ENCODE measurements at regions not wholly inside any gene's neighbourhood (a gene's known extent, or its start where the extent isn't known, plus 50 kb on each side); places are given as distances from the start of the nearest gene placed in this dataset.

DNA sequence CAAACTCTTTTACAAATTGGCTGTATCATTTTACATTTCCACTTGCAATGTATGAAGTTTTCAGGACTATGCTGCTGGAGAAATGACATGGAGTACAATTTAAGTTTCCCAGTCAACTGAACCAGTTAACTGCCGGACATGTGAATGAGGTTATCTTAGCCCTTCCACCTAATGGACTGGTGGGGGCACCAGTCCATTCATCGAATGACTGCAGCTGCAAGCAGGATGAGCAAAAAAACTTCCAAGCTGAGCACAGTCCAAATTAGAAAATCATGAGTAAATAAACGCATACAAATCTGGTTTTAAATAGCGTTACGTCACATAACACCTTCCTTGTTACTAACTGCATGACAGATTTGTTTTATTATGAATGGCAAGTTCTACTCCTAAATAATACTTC lies 1131.5 kb downstream of the PCDH18 start:
- DNase-seq (ENCODE audit: low read depth), result no peak

DNA sequence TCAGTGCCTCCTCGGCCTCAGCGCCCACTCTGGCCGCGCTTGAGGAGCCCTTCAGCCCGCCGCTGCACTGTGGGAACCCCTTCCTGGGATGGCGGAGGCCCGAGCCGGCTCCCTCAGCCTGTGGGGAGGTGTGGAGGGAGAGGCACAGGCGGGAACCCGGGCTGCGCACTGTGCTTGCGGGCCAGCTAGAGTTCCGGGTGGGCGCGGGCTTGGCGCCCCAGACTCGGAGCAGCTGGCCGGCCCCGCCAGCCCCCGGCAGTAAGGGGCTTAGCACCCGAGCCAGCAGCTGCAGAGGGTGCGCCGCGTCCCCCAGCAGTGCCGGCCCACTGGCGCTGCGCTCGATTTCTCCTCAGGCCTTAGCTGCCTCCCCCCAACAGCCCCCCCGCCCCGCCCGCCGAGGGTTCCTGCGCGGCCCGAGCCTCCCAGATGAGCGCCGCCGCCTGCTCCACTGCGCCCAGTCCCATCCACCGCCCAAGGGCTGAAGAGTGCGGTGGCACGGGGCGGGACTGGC lies 1137.0 kb downstream of the PCDH18 start:
- no peak for DNase-seq (ENCODE audit: low read depth)

DNA sequence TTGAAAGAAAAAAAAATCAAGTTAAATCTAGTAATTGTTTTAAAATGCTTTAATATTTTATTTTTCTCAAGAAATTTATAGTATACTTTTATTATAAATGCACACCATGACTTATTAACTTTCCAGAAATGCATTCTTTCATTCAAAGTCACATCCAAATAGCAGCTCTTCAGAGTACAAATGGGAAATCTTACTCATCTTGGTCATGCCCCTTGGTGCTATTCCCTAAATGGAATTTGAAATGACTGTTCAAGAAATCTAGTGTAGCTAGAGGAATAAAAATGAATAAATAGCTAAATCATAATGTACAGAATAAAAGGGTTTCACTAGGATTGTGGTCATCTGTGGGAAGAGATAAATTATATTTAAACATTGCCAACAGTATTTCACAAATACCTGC lies 1139.7 kb downstream of the PCDH18 start:
- DNase-seq (ENCODE audit: low read depth), result no peak

DNA sequence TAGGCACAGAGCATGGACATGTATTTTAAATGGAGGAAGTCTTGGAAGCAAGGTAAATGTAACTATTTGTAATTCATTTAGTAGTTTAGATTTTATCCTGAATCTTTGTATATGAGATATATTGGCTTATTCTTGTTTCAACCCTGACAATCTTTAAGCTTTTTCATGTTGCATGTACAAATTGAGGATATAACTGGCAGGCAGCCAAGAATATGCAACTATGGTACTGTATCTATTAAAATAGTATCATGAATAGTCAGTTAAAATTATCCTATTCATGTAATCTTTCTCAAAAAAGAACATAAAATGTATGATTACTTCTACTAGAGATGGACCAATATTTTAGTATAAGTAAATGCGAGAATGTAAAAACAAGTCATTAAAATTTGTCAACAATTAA lies 1141.5 kb downstream of the PCDH18 start:
- no peak for DNase-seq (ENCODE audit: low read depth)

DNA sequence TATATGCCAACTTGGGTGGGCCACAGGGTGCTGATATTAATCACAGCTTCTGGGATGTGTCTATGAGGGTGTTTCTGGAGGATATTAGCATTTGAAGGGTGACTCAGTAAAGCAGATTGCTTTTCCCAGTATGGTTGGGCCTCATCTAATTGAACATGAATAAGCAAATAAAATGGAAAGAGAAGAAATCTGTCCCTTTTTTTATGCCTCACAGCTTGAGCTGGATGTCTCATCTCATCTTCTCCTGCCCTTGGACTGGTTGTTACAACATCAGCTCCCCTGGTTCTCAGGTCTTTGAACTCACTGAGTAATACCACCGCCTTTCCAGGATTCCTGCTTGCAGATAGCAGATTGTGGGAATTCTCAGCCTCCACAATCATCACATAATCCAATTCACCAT lies 1149.2 kb downstream of the PCDH18 start:
- DNase-seq (ENCODE audit: low read depth), result no peak

DNA sequence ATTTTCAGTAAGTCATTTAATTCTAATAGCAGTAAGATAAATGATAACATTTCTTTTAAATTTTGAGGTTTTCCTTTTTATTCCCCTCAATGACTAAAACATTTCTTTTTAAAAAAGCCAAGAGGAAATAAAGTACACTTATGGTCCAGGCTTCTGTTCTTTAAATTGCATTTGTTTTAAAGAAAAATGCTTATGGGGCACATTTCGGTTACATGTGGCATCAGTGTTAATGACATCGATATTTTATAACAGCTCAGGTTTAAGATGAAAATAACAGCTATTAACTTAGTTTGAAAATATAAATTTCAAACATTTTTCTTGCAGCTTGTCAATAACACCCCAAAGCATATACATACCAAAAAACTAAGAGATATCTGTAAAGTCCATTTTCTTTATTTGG lies 1161.1 kb downstream of the PCDH18 start:
- no peak for DNase-seq (ENCODE audit: low read depth)

DNA sequence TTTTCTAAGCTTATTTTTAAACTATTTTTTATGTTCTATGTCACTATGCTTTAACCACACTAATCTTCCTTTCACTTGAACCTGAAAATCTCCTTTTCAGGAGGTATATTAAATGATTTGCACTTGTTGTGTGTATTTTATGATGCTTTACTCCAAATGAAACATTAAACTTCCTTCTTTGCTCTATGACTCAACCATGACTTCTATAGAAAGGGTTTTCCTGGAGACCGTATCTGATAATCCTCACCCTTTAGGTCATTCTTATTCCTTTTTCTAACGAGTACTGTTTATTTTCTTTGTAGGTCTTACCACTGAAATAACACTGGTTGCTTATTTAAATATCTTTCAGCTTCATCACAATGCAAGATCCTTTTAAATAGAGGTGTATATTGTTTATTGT lies 1163.2 kb downstream of the PCDH18 start:
- no peak for DNase-seq (ENCODE audit: low read depth)

DNA sequence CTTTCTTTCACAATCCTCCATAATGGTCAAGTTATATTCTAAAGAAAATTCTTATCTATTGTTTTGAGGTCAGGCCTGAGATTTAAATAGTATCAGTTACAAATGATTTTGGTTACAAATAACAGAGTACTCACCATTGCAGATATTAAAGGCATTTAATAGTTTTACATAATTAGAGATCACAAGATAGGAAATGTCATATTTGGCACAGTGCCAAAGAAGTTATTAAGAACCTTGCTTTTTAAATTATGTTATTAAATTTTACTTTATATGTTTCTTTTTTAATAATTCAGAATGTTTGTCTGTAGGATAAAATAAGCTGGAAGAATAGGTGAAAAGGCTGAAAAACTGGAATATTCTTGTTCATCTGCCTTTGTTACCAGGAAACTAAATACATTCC lies 1174.7 kb downstream of the PCDH18 start:
- DNase-seq (ENCODE audit: low read depth), result no peak

DNA sequence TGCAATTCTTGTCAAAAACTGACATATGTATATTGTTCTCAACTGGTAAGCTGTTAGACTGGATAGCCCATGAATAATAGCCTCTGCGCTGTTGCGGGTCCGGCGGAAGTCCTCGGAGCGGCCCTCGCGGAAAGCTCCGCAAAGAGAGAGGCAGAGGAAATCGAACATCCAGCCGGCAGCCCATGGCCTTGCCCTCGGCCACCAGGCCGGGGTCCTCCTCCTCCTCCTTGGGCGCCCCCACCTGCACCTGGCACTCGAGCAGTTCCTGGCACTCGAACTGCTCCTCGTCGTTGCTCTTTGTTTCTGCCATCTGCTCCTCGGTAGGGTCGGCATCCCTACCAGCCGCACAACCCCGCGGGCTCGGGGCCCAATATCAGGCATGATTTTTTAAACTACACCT lies 1176.3 kb downstream of the PCDH18 start:
- no peak for DNase-seq (ENCODE audit: low read depth)

DNA sequence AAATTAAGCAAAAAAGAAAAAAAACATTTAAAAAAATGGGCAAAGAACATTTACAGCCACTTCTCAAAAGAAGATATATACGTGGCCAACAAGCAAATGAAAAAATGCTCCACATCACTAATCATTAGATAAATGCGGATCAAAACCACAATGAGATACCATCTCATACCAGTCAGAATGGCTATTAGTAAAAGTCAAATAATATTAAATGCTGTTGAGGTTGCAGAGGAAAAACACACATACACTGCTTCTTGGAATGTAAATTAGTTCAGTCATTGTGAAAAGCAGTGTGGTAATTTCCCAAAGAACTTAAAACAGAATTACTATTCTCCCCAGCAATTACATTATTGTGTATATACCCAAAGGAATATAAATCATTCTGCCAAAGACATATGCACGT lies 1189.0 kb downstream of the PCDH18 start:
- DNase-seq (ENCODE audit: low read depth), result no peak

DNA sequence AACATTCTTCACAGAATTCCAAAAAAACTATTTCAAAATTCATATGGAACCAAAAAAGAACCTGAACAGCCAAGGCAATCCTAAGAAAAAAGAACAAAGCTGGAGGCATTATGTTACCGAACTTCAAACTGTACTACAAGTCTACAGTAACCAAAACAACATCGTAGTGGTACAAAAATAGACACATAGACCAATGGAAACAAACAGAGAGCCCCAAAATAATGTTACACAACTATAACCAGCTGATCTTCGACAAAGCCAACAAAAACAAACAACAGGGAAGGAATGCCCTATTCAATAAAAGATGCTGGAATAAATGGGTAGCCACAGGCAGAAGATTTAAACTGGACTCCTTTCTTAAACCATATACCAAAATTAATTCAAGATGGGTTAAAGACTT lies 1189.6 kb downstream of the PCDH18 start:
- DNase-seq (ENCODE audit: low read depth), result no peak

DNA sequence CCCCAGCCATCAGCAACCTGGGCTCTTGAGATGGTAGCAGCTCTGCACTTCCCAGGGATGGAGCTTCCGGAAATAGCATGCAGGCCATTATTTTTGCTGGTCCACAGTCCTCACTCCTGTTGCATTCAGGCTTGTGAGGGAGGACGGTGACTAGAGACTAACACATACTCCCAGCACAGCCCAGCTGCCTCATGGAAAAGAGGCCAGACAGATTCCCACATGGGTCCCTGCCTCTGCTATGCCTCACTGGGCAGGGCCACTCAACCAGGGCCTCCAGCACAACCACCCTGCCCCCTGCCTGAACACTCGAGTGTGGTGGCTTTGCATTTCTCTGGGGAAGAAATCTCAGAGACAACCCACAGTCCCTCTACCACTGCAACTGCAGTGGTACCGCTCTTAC lies 1195.1 kb downstream of the PCDH18 start:
- no peak for DNase-seq (ENCODE audit: low read depth)

DNA sequence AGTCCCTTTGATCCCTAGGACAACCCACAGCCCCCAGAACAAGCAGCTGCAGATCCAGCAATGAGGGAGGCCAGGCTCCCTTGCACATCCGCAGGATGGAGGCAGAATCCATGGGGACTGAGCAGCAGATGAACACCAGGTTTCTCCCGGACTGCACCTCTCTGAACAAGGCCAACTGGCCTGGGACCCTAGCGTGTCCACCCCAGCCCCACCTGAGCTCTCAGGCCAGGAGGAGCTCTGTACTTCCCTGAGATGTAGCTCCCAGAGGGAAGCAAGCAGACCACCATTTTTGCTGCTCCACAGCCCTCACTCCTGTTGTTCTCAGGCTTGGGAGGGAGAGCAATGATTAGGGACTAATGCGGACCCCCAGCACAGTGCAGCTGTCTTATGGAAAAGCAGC lies 1195.8 kb downstream of the PCDH18 start:
- DNase-seq (ENCODE audit: low read depth), result no peak

DNA sequence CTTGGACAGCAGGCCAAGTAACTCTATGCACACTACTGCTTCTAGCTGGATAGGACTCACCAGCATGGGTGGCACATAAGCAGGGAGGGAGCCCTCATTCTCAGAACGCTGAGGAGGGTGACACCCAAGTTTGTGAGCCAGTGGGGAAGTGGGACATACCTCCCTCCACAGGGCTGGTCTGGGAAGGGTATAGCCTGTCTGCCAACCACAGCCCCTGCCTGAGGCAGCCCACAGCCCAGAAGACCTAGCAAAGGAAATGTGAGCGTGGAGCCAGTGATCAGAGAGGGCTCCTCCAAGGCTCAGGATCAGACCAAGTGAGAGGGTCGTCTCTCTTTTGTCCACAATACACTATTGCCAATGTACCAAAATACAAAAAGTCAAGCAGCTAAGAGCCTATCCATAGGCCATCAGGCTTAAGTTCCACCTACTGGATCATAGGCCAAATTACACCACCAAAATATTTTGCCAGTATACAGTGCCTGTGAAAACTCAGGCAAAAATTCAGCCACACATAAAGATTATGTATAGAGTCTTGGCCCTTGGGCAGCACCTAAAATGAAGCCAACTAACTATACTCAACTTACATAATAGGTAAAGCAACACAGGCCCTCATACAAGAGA lies 1203.1 kb downstream of the PCDH18 start:
- no peak for DNase-seq (ENCODE audit: low read depth)

DNA sequence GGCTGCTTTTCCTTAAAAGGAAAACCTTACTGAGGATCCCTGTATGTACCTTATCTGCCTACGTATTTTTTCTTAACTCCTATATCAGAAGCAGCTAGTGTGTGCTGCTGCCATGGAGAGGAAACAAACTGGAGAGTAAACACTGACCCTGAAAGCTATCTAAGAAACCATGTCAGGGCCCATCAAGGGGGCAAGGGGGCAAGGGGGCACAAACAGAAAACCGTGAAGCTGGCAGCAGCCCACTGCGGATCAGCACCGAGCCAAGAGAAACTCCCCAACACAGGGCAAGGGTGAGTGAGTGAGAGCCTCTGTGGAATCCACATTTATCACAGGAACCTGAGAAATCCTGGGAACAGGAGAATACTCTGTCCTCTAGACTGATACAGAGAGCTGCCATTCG lies 1204.2 kb downstream of the PCDH18 start:
- no peak for DNase-seq (ENCODE audit: low read depth)

DNA sequence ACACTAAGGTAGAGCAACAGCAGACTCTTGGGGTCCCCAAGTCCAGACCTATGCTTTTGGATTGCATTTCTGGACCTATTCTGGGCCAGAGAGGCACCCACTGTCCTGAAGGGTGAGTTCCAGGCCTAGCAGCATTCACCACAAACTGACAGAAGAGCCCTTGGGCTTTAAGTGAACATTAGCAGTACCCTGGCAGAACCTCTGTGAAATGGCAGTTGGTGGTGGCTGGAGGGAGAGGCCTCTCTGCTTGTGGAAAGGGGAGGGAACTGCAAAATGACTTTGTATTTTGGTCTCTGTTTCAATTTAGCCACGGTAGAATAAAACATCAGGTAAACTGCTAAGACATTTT lies 1211.9 kb downstream of the PCDH18 start:
- DNase-seq (ENCODE audit: low read depth), result no peak

DNA sequence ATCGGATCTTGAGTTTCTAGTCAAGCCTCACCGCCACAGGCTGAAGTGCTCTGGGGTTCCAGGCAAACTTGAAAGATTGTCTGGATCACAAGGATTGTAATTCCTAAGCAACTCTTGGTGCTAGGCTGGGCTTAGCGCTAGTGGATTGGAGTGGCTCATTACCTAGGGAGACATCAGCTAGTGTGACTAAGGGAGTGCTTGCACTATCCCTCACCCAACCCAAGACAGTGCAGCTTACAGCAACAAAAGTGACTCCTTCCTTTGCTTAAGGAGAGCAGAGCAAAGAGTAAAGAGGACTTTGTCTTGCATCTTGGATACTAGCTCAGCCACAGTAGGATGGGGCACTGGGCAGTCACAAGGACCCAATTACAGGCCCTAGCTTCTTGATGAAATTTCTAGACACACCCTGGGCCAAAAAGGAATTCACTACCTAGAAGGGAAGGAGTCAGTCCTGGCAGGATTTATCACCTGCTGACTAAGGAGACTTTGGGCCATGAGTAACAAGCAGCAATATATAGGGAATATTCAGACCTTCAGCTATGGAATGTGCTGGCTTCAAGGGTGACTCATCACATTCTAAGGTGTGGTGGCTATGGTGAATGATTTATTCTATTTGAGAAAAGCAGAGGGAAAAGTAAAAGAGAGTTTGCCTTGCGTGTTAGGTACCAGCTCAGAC lies 1212.4 kb downstream of the PCDH18 start:
- DNase-seq (ENCODE audit: low read depth), result no peak

DNA sequence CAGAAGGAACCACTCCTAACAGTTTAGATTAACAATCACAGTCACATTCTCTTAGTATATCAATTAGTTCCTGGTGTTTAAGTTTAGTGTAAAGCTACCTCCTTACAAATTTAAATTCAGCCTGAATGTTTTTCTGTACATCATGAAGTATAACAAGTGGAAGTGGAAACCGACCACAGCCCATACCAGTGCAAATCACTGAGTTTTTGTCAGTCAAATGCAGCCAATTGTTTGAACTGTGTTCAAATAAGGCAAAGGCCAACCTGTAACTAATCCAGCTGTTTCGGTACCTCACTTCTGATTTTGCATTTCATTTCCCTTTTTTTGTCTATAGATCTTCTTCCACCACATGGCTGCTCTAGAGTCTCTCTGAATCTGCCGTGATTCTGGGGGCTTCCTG lies 1215.3 kb downstream of the PCDH18 start:
- DNase-seq (ENCODE audit: low read depth), result no peak

DNA sequence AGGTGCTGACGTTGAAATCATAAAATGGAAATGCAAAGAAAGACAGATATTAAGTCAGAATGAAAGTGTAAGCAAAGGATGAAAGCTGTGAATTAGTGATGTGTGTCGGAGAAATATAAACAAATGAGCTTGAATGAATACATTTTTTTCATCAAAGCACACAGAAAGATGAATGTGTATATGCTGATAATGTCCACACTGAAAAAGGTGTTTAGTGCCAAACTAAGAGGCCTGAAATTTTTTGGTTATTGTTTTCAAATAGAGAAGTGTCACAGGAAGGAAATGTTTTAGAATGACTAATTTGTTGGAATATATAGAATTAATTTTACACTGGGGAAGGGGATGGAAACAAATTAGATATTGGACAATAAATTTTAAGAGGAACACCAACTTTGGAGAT lies 1217.6 kb downstream of the PCDH18 start:
- no peak for DNase-seq (ENCODE audit: low read depth)

DNA sequence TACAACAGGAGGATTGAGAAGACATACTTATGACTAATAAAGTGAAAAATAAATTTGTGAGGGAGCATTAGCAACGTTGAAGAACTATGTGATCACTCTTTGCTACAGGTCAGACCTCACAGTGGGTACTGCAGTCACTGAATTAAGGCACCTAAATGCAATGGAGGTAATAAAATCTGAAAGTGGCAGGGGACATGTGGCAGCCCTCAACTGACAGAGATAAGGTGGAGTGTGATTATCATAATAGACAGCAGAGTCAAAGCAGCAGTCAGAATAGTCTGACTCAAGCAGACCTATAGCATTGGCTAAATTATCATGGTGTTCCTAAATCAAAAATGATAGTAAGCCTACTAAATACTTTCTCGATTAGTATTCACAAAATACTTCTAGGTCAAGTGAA lies 1220.5 kb downstream of the PCDH18 start:
- no peak for DNase-seq (ENCODE audit: low read depth)

DNA sequence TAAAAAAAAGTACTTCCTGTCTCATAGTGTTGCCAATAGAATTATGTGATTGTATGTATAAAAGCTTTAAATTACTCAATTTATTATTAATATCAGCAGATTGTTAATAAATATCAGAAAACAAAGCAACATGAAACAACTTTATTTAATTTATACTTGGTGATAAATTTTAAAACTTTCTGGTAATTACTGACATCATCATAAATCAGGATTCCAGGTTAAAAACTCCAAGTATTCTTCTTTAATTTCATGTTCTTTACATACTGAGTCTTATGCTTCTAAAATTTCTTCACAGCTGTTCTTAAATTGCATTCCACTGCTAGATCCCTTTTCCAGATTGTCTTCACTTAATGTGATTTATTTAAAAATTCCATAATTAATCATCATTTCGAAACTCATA lies 1224.5 kb downstream of the PCDH18 start:
- no peak for DNase-seq (ENCODE audit: low read depth)

DNA sequence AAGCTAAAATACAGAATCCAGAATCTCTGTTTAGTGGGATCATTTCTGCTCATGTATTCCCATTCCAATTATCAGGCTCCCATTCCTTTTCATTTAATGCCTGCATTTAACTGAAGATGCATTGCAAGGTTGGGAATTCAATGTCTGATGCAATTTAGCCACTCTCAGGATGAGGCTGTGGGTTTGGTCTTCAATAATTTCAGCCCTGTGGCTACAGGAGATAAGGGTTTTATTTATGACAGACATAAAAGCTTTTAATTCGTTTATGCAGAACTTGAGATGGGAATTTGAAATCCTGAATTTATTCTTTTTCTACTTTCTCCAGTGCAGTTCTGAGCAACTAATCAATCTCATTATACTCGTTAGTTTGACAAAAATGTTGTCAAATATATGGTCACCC lies 1225.9 kb downstream of the PCDH18 start:
- no peak for DNase-seq (ENCODE audit: low read depth)

DNA sequence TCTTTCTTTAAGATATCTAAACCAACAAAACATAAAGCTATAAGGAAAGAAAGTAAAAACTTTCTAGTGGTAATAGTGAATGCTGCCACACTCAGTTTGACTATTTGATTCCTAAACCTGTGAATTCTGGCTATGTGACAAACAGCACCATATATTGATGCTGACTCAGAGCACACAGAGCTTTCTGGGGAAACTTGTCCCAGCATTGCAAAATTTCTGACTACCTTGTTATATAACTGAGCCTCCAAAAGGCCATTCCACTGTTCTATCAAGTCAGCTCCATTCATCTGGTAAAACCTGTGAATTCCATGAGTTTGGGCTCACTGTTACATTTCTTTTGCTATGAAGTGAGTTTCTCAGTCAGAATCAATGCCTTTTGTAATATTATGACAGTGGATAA lies 1229.7 kb downstream of the PCDH18 start:
- DNase-seq (ENCODE audit: low read depth), result no peak

DNA sequence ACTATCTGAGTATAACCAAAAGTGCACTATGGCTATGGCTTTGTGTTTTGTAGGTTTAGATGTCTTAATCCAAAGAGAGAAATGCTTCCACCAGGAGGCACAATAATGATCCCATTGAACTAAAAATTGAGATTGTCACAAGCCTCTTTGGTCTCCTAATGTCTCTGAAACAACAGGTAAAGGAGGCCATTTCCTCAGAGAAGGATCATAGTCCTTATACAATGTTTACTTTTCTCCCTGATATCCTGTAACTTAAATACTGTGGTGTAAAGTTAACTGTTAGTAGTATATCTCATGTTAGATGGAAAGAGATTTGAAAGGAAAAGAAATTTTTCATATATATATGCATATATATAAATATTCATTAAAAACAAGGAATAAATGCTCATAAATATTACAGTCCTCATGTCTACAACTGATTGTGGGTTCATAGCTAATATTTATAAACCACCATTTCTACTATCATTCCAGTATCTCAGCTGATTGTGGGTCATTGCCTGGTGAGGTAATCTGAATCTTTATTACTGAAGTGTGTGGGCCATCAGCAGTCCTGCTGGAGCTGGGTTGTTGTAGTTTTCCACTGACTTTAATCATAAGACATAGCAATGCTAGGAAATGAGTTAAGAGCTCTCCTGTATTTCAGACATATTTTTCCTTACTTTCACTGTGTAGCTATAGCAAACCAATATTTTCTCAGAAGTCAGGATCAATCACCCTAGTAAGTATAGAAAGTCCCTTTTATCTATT lies 1230.4 kb downstream of the PCDH18 start:
- no peak for DNase-seq (ENCODE audit: low read depth)

All from CMK (cell line).